CD8-positive, alpha-beta memory T cell (primary cell): ENCODE measurements at regions not wholly inside any gene's neighbourhood (a gene's known extent, or its start where the extent isn't known, plus 50 kb on each side); places are given as distances from the start of the nearest gene placed in this dataset.

ENCODE experiments used
- CTCF ChIA-PET: fragments of 350-600 bp; sonication (Branson Sonifier 250); formaldehyde crosslinking; loops from one replicate; lab custom pipeline; 2021; ENCODE audit warnings: antibody characterized with exemption; lab: Charles Lee
- POLR2A ChIA-PET: fragments of 350-600 bp; sonication (Branson Sonifier 250); formaldehyde crosslinking; loops from one replicate; lab custom pipeline; 2021; ENCODE audit warnings: antibody characterized with exemption; lab: Charles Lee
- DNase-seq, 5 donors: peaks; one replicate each; pipeline versions ENCODE4 v3.0.0 to v3.0.0-alpha.2; 2020 to 2022; ENCODE audit warnings: mixed read lengths in 1 of 5
- H3K27ac ChIP-seq: one replicate; pipeline ENCODE4 v1.7.0; 2013; ENCODE audit warnings: low read depth, mild to moderate bottlenecking, low read length, moderate library complexity
- H3K27me3 ChIP-seq: 2 replicates; pipeline ENCODE4 v1.7.0; 2013; ENCODE audit warnings: low read length, mild to moderate bottlenecking; ENCODE audit not compliant: insufficient read depth, poor library complexity, severe bottlenecking
- H3K36me3 ChIP-seq: 2 replicates; pipeline ENCODE4 v1.7.0; 2013; ENCODE audit warnings: mild to moderate bottlenecking, low read length, moderate library complexity; ENCODE audit not compliant: insufficient read depth
- H3K4me1 ChIP-seq: 2 replicates; pipeline ENCODE4 v1.7.0; 2013; ENCODE audit warnings: mild to moderate bottlenecking, low read length, moderate library complexity; ENCODE audit not compliant: insufficient read depth
- H3K4me3 ChIP-seq: 2 replicates; pipeline ENCODE4 v1.7.0; 2013; ENCODE audit warnings: mild to moderate bottlenecking, low read length
- H3K9me3 ChIP-seq: 2 replicates; pipeline ENCODE4 v1.7.0; 2013; ENCODE audit warnings: mild to moderate bottlenecking, low read length
- H3K27ac Mint-ChIP-seq, 8 donors: one replicate each; pipeline ENCODE4 v1.8.0; 2020 to 2021; ENCODE audit warnings: mixed read lengths in 8 of 8, mild to moderate bottlenecking in 6 of 8, inconsistent platforms in 3 of 8, moderate library complexity in 3 of 8
- H3K27me3 Mint-ChIP-seq, 2 donors: one replicate each; pipeline ENCODE4 v1.8.0; 2020 to 2021; ENCODE audit warnings: mixed read lengths in 2 of 2, mild to moderate bottlenecking in 1 of 2, moderate library complexity in 1 of 2
- H3K36me3 Mint-ChIP-seq, 3 donors: one replicate each; pipeline ENCODE4 v1.8.0; 2020 to 2021; ENCODE audit warnings: mixed read lengths in 3 of 3, inconsistent platforms in 1 of 3, mild to moderate bottlenecking in 1 of 3
- H3K4me1 Mint-ChIP-seq, 3 donors: one replicate each; pipeline ENCODE4 v1.8.0; 2020 to 2021; ENCODE audit warnings: mixed read lengths in 3 of 3, inconsistent platforms in 1 of 3, mild to moderate bottlenecking in 1 of 3
- H3K4me3 Mint-ChIP-seq, 7 donors: one replicate each; pipeline ENCODE4 v1.8.0; 2020 to 2021; ENCODE audit warnings: mixed read lengths in 7 of 7, mild to moderate bottlenecking in 6 of 7, moderate library complexity in 4 of 7, inconsistent platforms in 2 of 7
- H3K9me3 Mint-ChIP-seq, 5 donors: one replicate each; pipeline ENCODE4 v1.8.0; 2020 to 2022; ENCODE audit warnings: mixed read lengths in 5 of 5, mild to moderate bottlenecking in 3 of 5, moderate library complexity in 2 of 5, inconsistent platforms in 1 of 5

GRCh38 chr18:65091744-65092329 is 659.0 kb upstream of the CDH7 start:
- no peak for DNase-seq
- Histone ChIP-seq H3K27ac (no peak overlapping the region), H3K36me3 (no peaks in the 10 kb centered on the region), H3K27me3 (no peaks in the 10 kb centered on the region), H3K9me3 (no peaks in the 10 kb centered on the region), H3K4me3 (no peak overlapping the region), H3K4me1 (no peaks in the 10 kb centered on the region)
- Mint-ChIP-seq H3K36me3 (no peaks in the 10 kb centered on the region), H3K4me3 (no peak overlapping the region), H3K27ac (no peak overlapping the region), H3K4me1 (no peaks in the 10 kb centered on the region), H3K27me3 (no peaks in the 10 kb centered on the region), H3K9me3 (peaks cover 0 to 19% (median 5%) of the 10 kb centered on the region in 5 donors)
- ChIA-PET POLR2A (no interaction called here), CTCF (no interaction called here)

GRCh38 chr18:65082907-65083306 is 667.9 kb upstream of the CDH7 start:
- no peak overlapping the region for H3K4me3 ChIP-seq
- no peak overlapping the region for H3K27ac ChIP-seq
- H3K4me3 Mint-ChIP-seq: no peak overlapping the region
- ChIA-PET CTCF (no interaction called here), POLR2A (no interaction called here)
- H3K4me1 Mint-ChIP-seq: no peaks in the 10 kb centered on the region
- no peaks in the 10 kb centered on the region for H3K27me3 ChIP-seq
- H3K9me3 Mint-ChIP-seq: peaks cover 6 to 26% (median 10%) of the 10 kb centered on the region in 5 donors
- H3K36me3 ChIP-seq: no peaks in the 10 kb centered on the region
- no peaks in the 10 kb centered on the region for H3K27me3 Mint-ChIP-seq
- no peak overlapping the region for H3K27ac Mint-ChIP-seq
- no peaks in the 10 kb centered on the region for H3K9me3 ChIP-seq
- DNase-seq: no peak
- no peaks in the 10 kb centered on the region for H3K36me3 Mint-ChIP-seq
- H3K4me1 ChIP-seq: no peaks in the 10 kb centered on the region

GRCh38 chr18:65081786-65082185 is 669.0 kb upstream of the CDH7 start:
- Mint-ChIP-seq H3K27ac (no peak overlapping the region), H3K36me3 (no peaks in the 10 kb centered on the region), H3K9me3 (peaks cover 7 to 34% (median 10%) of the 10 kb centered on the region in 5 donors), H3K4me1 (no peaks in the 10 kb centered on the region), H3K27me3 (no peaks in the 10 kb centered on the region), H3K4me3 (no peak overlapping the region)
- Histone ChIP-seq H3K9me3 (no peaks in the 10 kb centered on the region), H3K27ac (no peak overlapping the region), H3K36me3 (no peaks in the 10 kb centered on the region), H3K4me1 (no peaks in the 10 kb centered on the region), H3K4me3 (no peak overlapping the region), H3K27me3 (no peaks in the 10 kb centered on the region)
- CTCF ChIA-PET: no interaction called here
- POLR2A ChIA-PET: no interaction called here
- no peak for DNase-seq

- Mint-ChIP-seq H3K36me3 (no peaks in the 10 kb centered on the region), H3K9me3 (peaks cover 0 to 18% (median 13%) of the 10 kb centered on the region in 5 donors), H3K4me1 (no peaks in the 10 kb centered on the region), H3K27ac (no peak overlapping the region), H3K4me3 (no peak overlapping the region), H3K27me3 (no peaks in the 10 kb centered on the region)
- POLR2A ChIA-PET: no interaction called here
- H3K27me3 ChIP-seq: no peaks in the 10 kb centered on the region
- no peaks in the 10 kb centered on the region for H3K4me1 ChIP-seq
- DNase-seq: no peak
- H3K27ac ChIP-seq: no peak overlapping the region
- H3K36me3 ChIP-seq: no peaks in the 10 kb centered on the region
- H3K9me3 ChIP-seq: no peaks in the 10 kb centered on the region
- CTCF ChIA-PET: no interaction called here
- no peak overlapping the region for H3K4me3 ChIP-seq
These were observed 677.7 kb upstream of the CDH7 start for GRCh38 chr18:65073060-65073550.

GRCh38 chr18:65057439-65058083 is 693.3 kb upstream of the CDH7 start:
- H3K27ac Mint-ChIP-seq: no peak overlapping the region
- H3K9me3 Mint-ChIP-seq: peaks cover 4 to 29% (median 11%) of the 10 kb centered on the region in 5 donors

GRCh38 chr18:65056575-65056974 is 694.2 kb upstream of the CDH7 start:
- ChIA-PET POLR2A (no interaction called here), CTCF (no interaction called here)
- Mint-ChIP-seq H3K27me3 (no peaks in the 10 kb centered on the region), H3K36me3 (no peaks in the 10 kb centered on the region), H3K9me3 (peaks cover 4 to 23% (median 11%) of the 10 kb centered on the region in 5 donors), H3K4me3 (no peak overlapping the region), H3K4me1 (no peaks in the 10 kb centered on the region), H3K27ac (no peak overlapping the region)
- H3K36me3 ChIP-seq: no peaks in the 10 kb centered on the region
- H3K27me3 ChIP-seq: no peaks in the 10 kb centered on the region
- no peaks in the 10 kb centered on the region for H3K4me1 ChIP-seq
- H3K9me3 ChIP-seq: no peaks in the 10 kb centered on the region
- no peak overlapping the region for H3K27ac ChIP-seq
- no peak for DNase-seq
- no peak overlapping the region for H3K4me3 ChIP-seq

More at GRCh38 chr18:65057439-65058083, 693.3 kb upstream of the CDH7 start:
- Mint-ChIP-seq H3K4me1 (no peaks in the 10 kb centered on the region), H3K36me3 (no peaks in the 10 kb centered on the region), H3K4me3 (no peak overlapping the region), H3K27me3 (no peaks in the 10 kb centered on the region)
- DNase-seq: no peak
- ChIA-PET POLR2A (no interaction called here), CTCF (no interaction called here)
- no peak overlapping the region for H3K27ac ChIP-seq
- no peaks in the 10 kb centered on the region for H3K4me1 ChIP-seq
- no peaks in the 10 kb centered on the region for H3K9me3 ChIP-seq
- no peaks in the 10 kb centered on the region for H3K36me3 ChIP-seq
- H3K4me3 ChIP-seq: no peak overlapping the region
- H3K27me3 ChIP-seq: no peaks in the 10 kb centered on the region

GRCh38 chr18:65049586-65049985 is 701.2 kb upstream of the CDH7 start:
- Histone ChIP-seq H3K36me3 (no peaks in the 10 kb centered on the region), H3K9me3 (no peaks in the 10 kb centered on the region), H3K4me3 (no peak overlapping the region), H3K27me3 (no peaks in the 10 kb centered on the region), H3K4me1 (no peaks in the 10 kb centered on the region), H3K27ac (no peak overlapping the region)
- CTCF ChIA-PET: no interaction called here
- peaks cover 5 to 17% (median 9%) of the 10 kb centered on the region in 5 donors for H3K9me3 Mint-ChIP-seq
- POLR2A ChIA-PET: no interaction called here
- no peak overlapping the region for H3K27ac Mint-ChIP-seq
- no peaks in the 10 kb centered on the region for H3K27me3 Mint-ChIP-seq
- DNase-seq: no peak
- no peak overlapping the region for H3K4me3 Mint-ChIP-seq
- H3K4me1 Mint-ChIP-seq: no peaks in the 10 kb centered on the region
- H3K36me3 Mint-ChIP-seq: no peaks in the 10 kb centered on the region

GRCh38 chr18:65039578-65039977 is 711.2 kb upstream of the CDH7 start:
- H3K27me3 Mint-ChIP-seq: no peaks in the 10 kb centered on the region

More at GRCh38 chr18:65039578-65039977, 711.2 kb upstream of the CDH7 start:
- CTCF ChIA-PET: no interaction called here
- Mint-ChIP-seq H3K36me3 (peaks cover 0 to 3% (median 0%) of the 10 kb centered on the region in 3 donors), H3K4me3 (no peak overlapping the region), H3K9me3 (peaks cover 6 to 14% (median 8%) of the 10 kb centered on the region in 5 donors), H3K27ac (no peak overlapping the region), H3K4me1 (no peaks in the 10 kb centered on the region)
- no peaks in the 10 kb centered on the region for H3K27me3 ChIP-seq
- H3K9me3 ChIP-seq: no peaks in the 10 kb centered on the region
- H3K4me1 ChIP-seq: no peaks in the 10 kb centered on the region
- no peaks in the 10 kb centered on the region for H3K36me3 ChIP-seq
- POLR2A ChIA-PET: no interaction called here
- H3K27ac ChIP-seq: no peak overlapping the region
- no peak for DNase-seq
- H3K4me3 ChIP-seq: no peak overlapping the region
